ENCODE measurements at regions not wholly inside any gene's neighbourhood (a gene's known extent, or its start where the extent isn't known, plus 50 kb on each side); places are given as distances from the start of the nearest gene placed in this dataset.
A peak's percentile ranks its signal among the peaks of the same experiment; 100 is the strongest.

- FAIRE-seq (no peak), DNase-seq (ENCODE audit: low read depth, low spot score) (peak; percentile 28)
- Histone ChIP-seq H4K20me1 (replicated peaks; ENCODE audit: control insufficient read depth, extremely low read depth, insufficient read depth, low read length) (no peaks in the 10 kb centered on the region), H3K4me1 (ENCODE audit: control insufficient read depth, extremely low read depth, insufficient read depth, low read length) (no peaks in the 10 kb centered on the region), H2AFZ (ENCODE audit: low read depth, low read length) (peak overlapping the region; percentile 49), H3K27ac (ENCODE audit: insufficient read depth, low read depth, low read length) (no peak overlapping the region), H3K9ac (replicated peaks; ENCODE audit: extremely low read depth, insufficient read depth, low read length) (no peak overlapping the region), H3K36me3 (ENCODE audit: control insufficient read depth in 2 of 2, extremely low read depth in 1 of 2, insufficient read depth in 2 of 2, low read length in 2 of 2) (no peaks in the 10 kb centered on the region), H3K4me3 (replicated peaks in 1 of 3; ENCODE audit: insufficient read depth in 1 of 3, low read depth in 1 of 3, low read length in 3 of 3) (no peak overlapping the region), H3K4me2 (ENCODE audit: insufficient read depth, low read length) (peak overlapping the region; percentile 9), H3K9me1 (replicated peaks; ENCODE audit: control insufficient read depth, extremely low read depth, insufficient read depth, low read length) (no peaks in the 10 kb centered on the region), H3K27me3 (ENCODE audit: control insufficient read depth in 2 of 2, insufficient read depth in 2 of 2, low read length in 2 of 2) (peaks cover 6 to 14% of the 10 kb centered on the region in 2 experiments), H3K79me2 (ENCODE audit: control insufficient read depth, insufficient read depth, low read length) (no peaks in the 10 kb centered on the region), H3K9me3 (replicated peaks; ENCODE audit: control insufficient read depth, insufficient read depth, low read length) (no peaks in the 10 kb centered on the region)
- ChIA-PET POLR2A (no interaction called here), CTCF (interaction anchor here (0.8 kb wide), 1 partner anchor 9 kb away, joined by 3 read pairs; no protein-coding TSS in a partner anchor)
- no TSS peak for BruUV-seq (replicated peaks)
- TF ChIP-seq MAX (IDR thresholded peaks at IDR 0.05; ENCODE audit: insufficient read depth, insufficient read length) (no peak), MYC (IDR thresholded peaks at IDR 0.05; ENCODE audit: low read depth, low read length) (no peak), POLR2A (IDR thresholded peaks at IDR 0.05; ENCODE audit: low read depth, low read length) (no peak), CTCF (IDR thresholded peaks at IDR 0.05; ENCODE audit: extremely low read depth in 1 of 2, insufficient read depth in 1 of 2, low read depth in 1 of 2, low read length in 2 of 2) (no peak), FOS (IDR thresholded peaks at IDR 0.05; ENCODE audit: borderline replicate concordance, insufficient read depth, low read length) (no peak), GATA2 (IDR thresholded peaks at IDR 0.05; ENCODE audit: insufficient read depth, insufficient read length, low read depth, low read length) (no peak), POLR2AphosphoS5 (IDR thresholded peaks at IDR 0.05; ENCODE audit: insufficient read depth, low read depth, low read length) (no peak), EZH2 (IDR thresholded peaks at IDR 0.05; ENCODE audit: borderline replicate concordance, low read depth, low read length, severe bottlenecking) (no peak), JUN (IDR thresholded peaks at IDR 0.05; ENCODE audit: borderline replicate concordance, insufficient read depth, insufficient read length, low read depth) (no peak)
- intact Hi-C loops (cut with micrococcal nuclease) (no loop called here), dilution Hi-C loops (cut with MboI; ENCODE audit: extremely low pct_ligation_motif_present, low sequenced_read_pairs) (no loop called here)
Observed at GRCh38 chr18:25456334-25457010, 104.5 kb upstream of the ZNF521 start.
